PC-9 (cell line): ENCODE measurements at regions not wholly inside any gene's neighbourhood (a gene's known extent, or its start where the extent isn't known, plus 50 kb on each side); places are given as distances from the start of the nearest gene placed in this dataset.

Experiments
- CTCF ChIP-seq: fragments of 200-600 bp; sonication (generic); conservative IDR thresholded peaks from 2 replicates; pipeline ENCODE4 v1.6.1; 2017; ENCODE audit warnings: mixed run types, antibody characterized with exemption, mild to moderate bottlenecking, moderate library complexity
- EZH2 ChIP-seq: fragments of 200-600 bp; sonication (generic); IDR thresholded peaks from 2 replicates; pipeline ENCODE4 v1.8.0; 2017; ENCODE audit warnings: antibody characterized with exemption, low read depth

GRCh38 chr1:88194542-88194941 is 489.5 kb upstream of the PKN2 start:
- no peak for TF ChIP-seq CTCF
- no peak for TF ChIP-seq EZH2
